Panc1 (cell line): ENCODE measurements at regions not wholly inside any gene's neighbourhood (a gene's known extent, or its start where the extent isn't known, plus 50 kb on each side); places are given as distances from the start of the nearest gene placed in this dataset.
"Not testable (repeated sequence)": the region's sequence is repeated elsewhere in the genome, so short reads cannot be mapped to it uniquely, and the experiment has no call there.

Experiments
- CTCF ChIP-seq: fragments of 450-650 bp; IDR thresholded peaks from 2 replicates; pipeline ENCODE4 v1.5.1; 2017; ENCODE audit warnings: mild to moderate bottlenecking
- SIN3A ChIP-seq: IDR thresholded peaks from 2 replicates; pipeline ENCODE4 v1.6.1; 2012; ENCODE audit warnings: low read depth, mild to moderate bottlenecking, low read length, moderate library complexity, borderline replicate concordance; ENCODE audit not compliant: insufficient read depth

- TF ChIP-seq CTCF, SIN3A: not testable (repeated sequence)
Measured at GRCh38 chr1:99405325-99405724, 141.0 kb downstream of the PLPPR4 start.
